H1 (cell line): ENCODE measurements at regions not wholly inside any gene's neighbourhood (a gene's known extent, or its start where the extent isn't known, plus 50 kb on each side); places are given as distances from the start of the nearest gene placed in this dataset.

Experiments
- CTCF ChIA-PET: fragments of 300-600 bp; sonication (Branson Sonifier 250); formaldehyde crosslinking; loops from one replicate; lab custom pipeline; 2021; ENCODE audit not compliant: partially characterized antibody; lab: Charles Lee
- POLR2A ChIA-PET: fragments of 300-600 bp; sonication (Branson Sonifier 250); formaldehyde crosslinking; loops from one replicate; lab custom pipeline; 2021; ENCODE audit warnings: inconsistent platforms; ENCODE audit not compliant: partially characterized antibody; lab: Charles Lee
- DNase-seq, 2 experiments: peaks; one replicate each; pipeline versions ENCODE4 v3.0.0 to v3.0.0-alpha.2; 2010 to 2022; ENCODE audit warnings: low spot score in 2 of 2, low read depth in 1 of 2, mixed read lengths in 1 of 2
- FAIRE-seq: peaks from 2 replicates; lab custom pipeline; 2011; peaks lifted over from hg19 to GRCh38; lab: Jason Lieb, UNC
- H2AFZ ChIP-seq: 2 replicates; pipeline ENCODE4 v1.8.1; 2012; ENCODE audit warnings: low read length, inconsistent platforms
- H2AK5ac ChIP-seq: 2 replicates; pipeline ENCODE4 v1.6.1; 2013; ENCODE audit warnings: low read depth, low read length
- H2BK120ac ChIP-seq: replicated peaks from 2 replicates; pipeline ENCODE3; 2013; ENCODE audit warnings: low read depth, low read length, inconsistent platforms
- H2BK12ac ChIP-seq: 2 replicates; pipeline ENCODE4 v1.6.1; 2013; ENCODE audit warnings: low read depth, low read length
- H2BK15ac ChIP-seq: 2 replicates; pipeline ENCODE4 v1.6.1; 2013; ENCODE audit warnings: low read length
- H2BK20ac ChIP-seq: 2 replicates; pipeline ENCODE4 v1.6.1; 2013; ENCODE audit warnings: low read length
- H2BK5ac ChIP-seq: 2 replicates; pipeline ENCODE4 v1.6.1; 2013; ENCODE audit warnings: low read depth, low read length
- H3K14ac ChIP-seq: 2 replicates; pipeline ENCODE4 v1.6.1; 2013; ENCODE audit warnings: inconsistent platforms; ENCODE audit not compliant: insufficient read length
- H3K18ac ChIP-seq: 2 replicates; pipeline ENCODE4 v1.6.1; 2013; ENCODE audit warnings: low read length; ENCODE audit errors: extremely low read depth
- H3K23ac ChIP-seq: 2 replicates; pipeline ENCODE4 v1.6.1; 2013; ENCODE audit warnings: inconsistent platforms; ENCODE audit not compliant: insufficient read length
- H3K23me2 ChIP-seq: 2 replicates; pipeline ENCODE4 v1.6.1; 2013; ENCODE audit warnings: low read depth, low read length
- H3K27ac ChIP-seq: 2 replicates; pipeline ENCODE4 v1.6.1; 2011; ENCODE audit warnings: low read depth, low read length, inconsistent platforms
- H3K27me3 ChIP-seq, 4 experiments: replicated peaks in 1 of 4; 1 replicate in 1 of 4; 2 replicates in 3 of 4; pipeline versions ENCODE4 v1.6.1 to v1.8.1; 2011 to 2013; ENCODE audit warnings: low read length in 3 of 4, mild to moderate bottlenecking in 3 of 4, inconsistent platforms in 2 of 4, mixed read lengths in 2 of 4, moderate library complexity in 1 of 4; ENCODE audit not compliant: control insufficient read depth in 3 of 4, insufficient read depth in 3 of 4; ENCODE audit errors: extremely low read depth in 1 of 4
- H3K36me3 ChIP-seq, 4 experiments: 2 replicates each; pipeline versions ENCODE4 v1.6.1 to v1.8.1; 2011 to 2013; ENCODE audit warnings: mild to moderate bottlenecking in 4 of 4, low read length in 3 of 4, moderate library complexity in 2 of 4, control low read depth in 1 of 4, inconsistent platforms in 1 of 4; ENCODE audit not compliant: insufficient read depth in 4 of 4, control insufficient read depth in 2 of 4
- H3K4ac ChIP-seq: replicated peaks from 2 replicates; pipeline ENCODE3; 2013; ENCODE audit warnings: low read length, low read depth, mixed read lengths, inconsistent platforms; ENCODE audit not compliant: insufficient read length
- H3K4me1 ChIP-seq, 4 experiments: replicated peaks in 1 of 4; 1 replicate in 1 of 4; 2 replicates in 3 of 4; pipeline versions ENCODE4 v1.6.1 to v1.8.1; 2011 to 2013; ENCODE audit warnings: low read length in 3 of 4, inconsistent platforms in 2 of 4, mixed read lengths in 1 of 4; ENCODE audit not compliant: insufficient read depth in 4 of 4, control insufficient read depth in 3 of 4
- H3K4me2 ChIP-seq, 2 experiments: 2 replicates each; pipeline versions ENCODE4 v1.6.1 to v1.8.1; 2011 to 2013; ENCODE audit warnings: low read depth in 2 of 2, low read length in 2 of 2, control low read depth in 1 of 2, inconsistent platforms in 1 of 2, mild to moderate bottlenecking in 1 of 2; ENCODE audit not compliant: insufficient read depth in 1 of 2
- H3K4me3 ChIP-seq, 4 experiments: fragments of 200-600, 300-600 bp in 1 of 4; sonication (generic), shearing (Covaris generic), sonication (Bioruptor Twin) in 1 of 4; 2 replicates each; pipeline versions ENCODE4 v1.5.1 to v1.8.1; 2011 to 2016; ENCODE audit warnings: low read length in 4 of 4, low read depth in 3 of 4, control low read depth in 2 of 4, inconsistent platforms in 2 of 4, mild to moderate bottlenecking in 2 of 4, mixed read lengths in 1 of 4, moderate library complexity in 1 of 4; ENCODE audit not compliant: insufficient read depth in 2 of 4; ENCODE audit errors: extremely low read depth in 1 of 4
- H3K56ac ChIP-seq: replicated peaks from 2 replicates; pipeline ENCODE3; 2013; ENCODE audit warnings: low read depth, mild to moderate bottlenecking, mixed read lengths, low read length, inconsistent platforms; ENCODE audit not compliant: insufficient read length
- H3K79me1 ChIP-seq: 2 replicates; pipeline ENCODE4 v1.6.1; 2013; ENCODE audit warnings: low read depth, low read length, control low read depth
- H3K79me2 ChIP-seq, 2 experiments: 2 replicates each; pipeline versions ENCODE4 v1.6.1 to v1.8.1; 2012 to 2013; ENCODE audit warnings: low read length in 2 of 2, mild to moderate bottlenecking in 2 of 2, inconsistent platforms in 1 of 2; ENCODE audit not compliant: insufficient read depth in 2 of 2, control insufficient read depth in 1 of 2
- H3K9ac ChIP-seq, 4 experiments: replicated peaks in 1 of 4; 1 replicate in 1 of 4; 2 replicates in 3 of 4; pipeline versions ENCODE4 v1.6.1 to v1.8.1; 2011 to 2013; ENCODE audit warnings: low read depth in 3 of 4, low read length in 3 of 4, control low read depth in 2 of 4, mild to moderate bottlenecking in 2 of 4, moderate library complexity in 2 of 4, inconsistent platforms in 1 of 4; ENCODE audit errors: extremely low read depth in 1 of 4
- H3K9me3 ChIP-seq, 2 experiments: 2 replicates each; pipeline versions ENCODE4 v1.6.1 to v1.8.1; 2012 to 2013; ENCODE audit warnings: mild to moderate bottlenecking in 2 of 2, moderate library complexity in 2 of 2, control low read depth in 1 of 2, inconsistent platforms in 1 of 2, low read depth in 1 of 2, low read length in 1 of 2, mixed read lengths in 1 of 2; ENCODE audit not compliant: insufficient read depth in 2 of 2
- H4K20me1 ChIP-seq, 2 experiments: replicated peaks in 1 of 2; 2 replicates each; pipeline versions ENCODE3 to v1.8.1; 2011 to 2013; ENCODE audit warnings: inconsistent platforms in 2 of 2, low read length in 2 of 2, mild to moderate bottlenecking in 1 of 2; ENCODE audit not compliant: insufficient read depth in 2 of 2, control insufficient read depth in 1 of 2
- H4K5ac ChIP-seq: 2 replicates; pipeline ENCODE4 v1.6.1; 2013; ENCODE audit warnings: low read length, low read depth, mixed read lengths, inconsistent platforms; ENCODE audit not compliant: insufficient read length
- H4K8ac ChIP-seq: 2 replicates; pipeline ENCODE4 v1.8.0; 2013; ENCODE audit warnings: mild to moderate bottlenecking, moderate library complexity, low read length, inconsistent platforms; ENCODE audit not compliant: insufficient read depth; ENCODE audit errors: extremely low read depth
- H4K91ac ChIP-seq: replicated peaks from 2 replicates; pipeline ENCODE3; 2013; ENCODE audit warnings: low read length, mixed read lengths, inconsistent platforms; ENCODE audit not compliant: insufficient read length
- CEBPB ChIP-seq: IDR thresholded peaks from 2 replicates; pipeline ENCODE4 v1.6.1; 2012; ENCODE audit warnings: low read depth, low read length
- EGR1 ChIP-seq: IDR thresholded peaks from 2 replicates; pipeline ENCODE4 v1.6.1; 2011; ENCODE audit warnings: low read depth, low read length, borderline replicate concordance
- JUND ChIP-seq: IDR thresholded peaks from 2 replicates; pipeline ENCODE4 v1.6.1; 2011; ENCODE audit warnings: mild to moderate bottlenecking, improper control_type of control experiment, low read length
- KDM4A ChIP-seq: IDR thresholded peaks from one replicate; pipeline ENCODE4 v1.7.1; 2012; ENCODE audit warnings: low read depth, mild to moderate bottlenecking, moderate library complexity, low read length, inconsistent platforms; ENCODE audit not compliant: severe bottlenecking
- MAFK ChIP-seq: IDR thresholded peaks from 2 replicates; pipeline ENCODE4 v1.6.1; 2012; ENCODE audit warnings: low read depth, mild to moderate bottlenecking, improper control_type of control experiment, low read length
- POU5F1 ChIP-seq: IDR thresholded peaks from 2 replicates; pipeline ENCODE4 v1.6.1; 2011; ENCODE audit warnings: low read depth, mild to moderate bottlenecking, low read length, moderate library complexity
- RFX5 ChIP-seq: IDR thresholded peaks from 2 replicates; pipeline ENCODE4 v1.6.1; 2011; ENCODE audit warnings: low read depth, low read length, improper control_type of control experiment, borderline replicate concordance
- SP1 ChIP-seq: IDR thresholded peaks from 2 replicates; pipeline ENCODE4 v1.6.1; 2011; ENCODE audit warnings: low read depth, low read length
- SUZ12 ChIP-seq: fragments of 200-600 bp; sonication (generic); IDR thresholded peaks from 2 replicates; pipeline ENCODE4 v1.6.1; 2012; ENCODE audit warnings: mild to moderate bottlenecking, inconsistent platforms, low read length, moderate library complexity, mixed read lengths
- TAF7 ChIP-seq: optimal IDR thresholded peaks from 2 replicates; pipeline ENCODE3; 2011; ENCODE audit warnings: low read depth, mild to moderate bottlenecking, inconsistent platforms, low read length, moderate library complexity, borderline replicate concordance

DNA sequence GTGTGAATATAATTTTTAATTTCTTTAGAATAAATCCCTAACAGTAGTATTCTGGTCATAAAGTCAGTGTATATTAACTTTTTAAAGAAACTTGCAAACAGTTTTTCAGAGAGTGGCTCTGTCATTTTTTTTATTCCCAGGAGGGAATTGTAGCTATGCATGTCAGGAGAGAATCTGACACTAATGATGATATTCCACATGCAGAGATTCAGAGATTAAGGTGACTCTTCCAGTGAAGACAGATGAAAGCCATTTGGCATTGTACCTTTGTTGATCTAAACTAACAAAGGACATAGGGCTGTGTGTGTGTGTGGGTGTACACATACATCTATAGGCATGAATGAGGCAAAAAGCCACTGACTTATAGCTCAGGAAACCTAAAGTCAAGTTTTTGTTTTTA lies 99.9 kb downstream of the TNFSF13B start:
- Histone ChIP-seq H3K18ac (no peak overlapping the region), H2BK12ac (no peak overlapping the region), H3K4ac (no peak overlapping the region), H3K4me2 (no peak overlapping the region), H3K14ac (no peak overlapping the region), H2BK120ac (no peak overlapping the region), H3K23me2 (no peaks in the 10 kb centered on the region), H3K27me3 (no peaks in the 10 kb centered on the region), H3K79me2 (no peaks in the 10 kb centered on the region), H4K91ac (no peak overlapping the region), H2BK5ac (no peak overlapping the region), H3K56ac (no peak overlapping the region), H3K9me3 (no peaks in the 10 kb centered on the region), H3K23ac (no peak overlapping the region), H4K8ac (no peak overlapping the region), H3K79me1 (no peaks in the 10 kb centered on the region), H3K4me3 (no peak overlapping the region), H3K36me3 (no peaks in the 10 kb centered on the region), H3K9ac (no peak overlapping the region), H2AK5ac (no peak overlapping the region), H2AFZ (no peak overlapping the region), H2BK20ac (no peak overlapping the region), H4K5ac (no peak overlapping the region), H2BK15ac (no peak overlapping the region), H3K4me1 (no peaks in the 10 kb centered on the region), H3K27ac (no peak overlapping the region), H4K20me1 (no peaks in the 10 kb centered on the region)
- FAIRE-seq (no peak), DNase-seq (no peak)
- ChIA-PET CTCF (no interaction called here), POLR2A (no interaction called here)
- TF ChIP-seq KDM4A (no peak), SP1 (no peak), RFX5 (no peak), EGR1 (no peak), MAFK (no peak), POU5F1 (no peak), TAF7 (no peak), CEBPB (no peak), JUND (no peak), SUZ12 (no peak)
